Effector memory CD4-positive, alpha-beta T cell (primary cell): ENCODE measurements at regions not wholly inside any gene's neighbourhood (a gene's known extent, or its start where the extent isn't known, plus 50 kb on each side); places are given as distances from the start of the nearest gene placed in this dataset.

Source experiments
- DNase-seq, 3 donors: peaks; one replicate each; pipeline ENCODE4 v3.0.0-alpha.2; 2020
- H3K27ac ChIP-seq: 2 replicates; pipeline ENCODE4 v1.7.0; 2013; ENCODE audit warnings: mild to moderate bottlenecking, low read length, moderate library complexity; ENCODE audit not compliant: insufficient read depth, poor library complexity, severe bottlenecking
- H3K27me3 ChIP-seq: replicated peaks from 2 replicates; pipeline ENCODE4 v1.7.0; 2013; ENCODE audit warnings: mild to moderate bottlenecking, low read length; ENCODE audit not compliant: insufficient read depth, control insufficient read depth, poor library complexity, severe bottlenecking
- H3K36me3 ChIP-seq: 2 replicates; pipeline ENCODE4 v1.7.0; 2013; ENCODE audit warnings: mild to moderate bottlenecking, low read length, moderate library complexity; ENCODE audit not compliant: control insufficient read depth, insufficient read depth
- H3K4me1 ChIP-seq: 2 replicates; pipeline ENCODE4 v1.7.0; 2013; ENCODE audit warnings: low read length, mild to moderate bottlenecking; ENCODE audit not compliant: control insufficient read depth, insufficient read depth, poor library complexity, severe bottlenecking
- H3K4me3 ChIP-seq: 2 replicates; pipeline ENCODE4 v1.7.0; 2013; ENCODE audit warnings: low read length, low read depth, mild to moderate bottlenecking; ENCODE audit not compliant: insufficient read depth, poor library complexity, severe bottlenecking
- H3K9me3 ChIP-seq: 2 replicates; pipeline ENCODE4 v1.7.0; 2013; ENCODE audit warnings: mild to moderate bottlenecking, low read length, moderate library complexity; ENCODE audit not compliant: control insufficient read depth

DNA sequence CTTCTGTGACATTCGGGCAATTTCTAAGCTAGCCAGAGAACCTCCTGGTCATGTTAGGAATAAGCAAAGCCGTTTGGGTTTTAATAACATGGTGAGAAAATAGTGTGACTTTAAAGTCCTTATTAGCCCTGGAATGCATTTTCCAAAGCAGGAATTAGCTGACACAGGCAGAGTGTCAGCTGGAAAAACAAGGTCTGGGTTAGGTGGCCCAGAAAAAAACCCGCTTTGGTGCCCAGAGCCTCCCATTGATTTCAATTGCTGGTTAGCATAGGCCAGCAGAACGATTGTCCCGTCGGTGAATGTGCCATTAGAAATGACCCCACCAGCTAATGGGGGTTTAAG is 62.1 kb upstream of the CPEB4 start:
- Histone ChIP-seq H3K4me1 (peaks cover 4% of the 10 kb centered on the region), H3K27ac (no peak overlapping the region), H3K4me3 (no peak overlapping the region), H3K36me3 (no peaks in the 10 kb centered on the region), H3K9me3 (no peaks in the 10 kb centered on the region), H3K27me3 (no peaks in the 10 kb centered on the region)
- DNase-seq: no peak

DNA sequence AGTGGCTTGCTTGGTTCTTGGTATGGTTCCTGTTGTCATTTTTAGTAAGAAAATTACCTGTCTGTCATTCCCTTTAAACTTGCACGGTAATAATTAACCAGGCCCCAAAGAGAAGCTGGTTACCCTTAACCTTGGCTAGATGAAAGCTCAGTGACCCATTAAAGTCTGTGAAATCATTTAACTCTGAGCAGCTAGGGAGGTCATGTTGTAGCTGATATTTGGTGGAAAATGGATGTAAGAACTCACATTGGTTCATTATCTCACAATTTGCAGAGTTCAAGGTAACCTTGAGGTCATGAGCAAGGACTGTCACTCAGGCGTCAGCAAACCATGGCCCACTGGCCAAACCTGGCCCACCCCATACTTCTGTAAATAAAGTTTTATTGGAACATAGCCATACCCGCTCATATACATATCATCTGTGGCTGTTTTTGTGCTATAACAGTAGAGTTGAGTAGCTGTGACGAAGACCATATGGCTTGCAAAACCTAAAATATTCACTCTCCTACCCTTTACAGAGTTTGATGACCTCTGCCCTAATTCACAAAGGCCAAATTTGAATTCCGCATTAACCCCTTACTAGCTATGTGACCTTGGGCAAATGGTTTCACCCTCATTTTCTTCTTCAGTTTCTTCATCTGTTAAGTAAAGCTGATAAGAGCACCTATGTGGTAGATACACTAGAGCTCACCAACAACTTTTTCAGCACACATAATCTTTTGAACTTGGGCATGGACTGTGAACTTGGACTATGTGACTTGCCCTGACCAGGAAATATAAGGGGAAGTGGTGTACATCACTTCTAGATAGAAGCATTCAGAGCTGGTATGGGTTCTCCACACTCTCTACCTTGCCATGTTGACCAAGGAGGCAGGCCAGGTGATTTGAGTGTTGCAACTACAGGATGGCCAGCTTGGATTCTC is 61.5 kb upstream of the CPEB4 start:
- no peak overlapping the region for H3K4me3 ChIP-seq
- no peaks in the 10 kb centered on the region for H3K4me1 ChIP-seq
- no peak overlapping the region for H3K27ac ChIP-seq
- H3K27me3 ChIP-seq: no peaks in the 10 kb centered on the region
- no peak for DNase-seq
- H3K36me3 ChIP-seq: no peaks in the 10 kb centered on the region
- H3K9me3 ChIP-seq: no peaks in the 10 kb centered on the region

DNA sequence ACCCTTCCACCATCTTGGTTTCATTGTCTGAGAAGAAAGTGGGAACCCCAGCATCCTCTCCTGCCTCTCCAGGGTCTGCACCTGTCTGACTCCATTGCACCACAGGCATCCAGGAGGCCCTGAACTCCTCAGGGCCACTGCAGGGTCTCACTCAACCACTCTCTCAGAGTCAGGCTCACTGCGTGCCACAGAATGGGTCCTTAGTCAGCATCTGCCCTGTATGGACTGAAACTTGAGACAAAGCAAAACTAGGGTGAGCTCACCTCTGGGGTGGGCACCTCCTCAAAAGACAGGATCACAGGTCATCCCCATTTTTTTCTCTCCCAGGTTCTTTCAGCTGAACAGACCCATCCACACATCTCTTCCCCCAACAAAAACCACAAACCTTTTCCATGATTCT is 59.2 kb upstream of the CPEB4 start:
- no peaks in the 10 kb centered on the region for H3K27me3 ChIP-seq
- no peak for DNase-seq
- H3K4me1 ChIP-seq: no peaks in the 10 kb centered on the region
- H3K4me3 ChIP-seq: no peak overlapping the region
- no peaks in the 10 kb centered on the region for H3K36me3 ChIP-seq
- no peak overlapping the region for H3K27ac ChIP-seq
- H3K9me3 ChIP-seq: no peaks in the 10 kb centered on the region

DNA sequence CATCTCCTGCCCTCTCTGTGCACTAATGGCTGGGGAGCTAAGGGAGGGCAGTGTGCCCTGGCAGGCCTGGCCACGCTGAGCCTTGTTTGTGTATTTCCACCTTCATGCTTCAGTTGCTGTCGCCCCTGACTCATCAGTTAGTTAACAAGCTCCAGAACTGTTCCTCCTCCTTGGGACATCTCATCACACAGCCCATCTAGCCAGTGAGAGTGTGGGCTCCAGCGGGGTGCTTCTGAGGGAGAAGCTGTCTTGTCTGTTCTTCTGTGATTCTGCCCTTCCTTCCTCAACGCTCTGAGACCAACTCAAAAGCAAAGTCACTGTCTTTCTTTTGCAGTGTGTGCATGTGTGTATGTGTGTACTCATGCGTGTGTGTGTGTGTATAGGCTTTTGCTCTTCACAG is 58.3 kb upstream of the CPEB4 start:
- Histone ChIP-seq H3K27me3 (no peaks in the 10 kb centered on the region), H3K27ac (no peak overlapping the region), H3K4me1 (no peaks in the 10 kb centered on the region), H3K9me3 (no peaks in the 10 kb centered on the region), H3K36me3 (no peaks in the 10 kb centered on the region), H3K4me3 (no peak overlapping the region)
- DNase-seq: no peak

DNA sequence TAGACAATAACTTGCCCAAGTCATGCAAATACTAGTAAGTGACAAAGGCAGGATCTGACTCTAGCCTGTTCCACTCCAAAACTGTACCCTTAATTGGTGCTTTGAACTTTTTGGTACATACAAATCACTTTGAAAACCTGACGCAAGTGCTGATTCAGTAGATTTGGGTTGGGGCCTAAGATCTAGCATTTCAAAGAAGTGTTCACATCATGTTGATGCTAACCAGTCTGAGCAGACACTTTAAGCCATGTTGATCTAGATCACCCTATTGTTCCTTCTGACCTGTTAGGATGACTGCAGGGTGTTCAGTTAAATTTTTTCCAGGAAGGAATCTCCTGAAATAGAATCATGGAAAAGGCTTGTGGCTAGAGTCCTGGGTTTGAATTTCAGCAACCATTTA is 57.7 kb upstream of the CPEB4 start:
- Histone ChIP-seq H3K9me3 (no peaks in the 10 kb centered on the region), H3K27ac (no peak overlapping the region), H3K27me3 (no peaks in the 10 kb centered on the region), H3K4me3 (no peak overlapping the region), H3K36me3 (no peaks in the 10 kb centered on the region), H3K4me1 (no peaks in the 10 kb centered on the region)
- no peak for DNase-seq

DNA sequence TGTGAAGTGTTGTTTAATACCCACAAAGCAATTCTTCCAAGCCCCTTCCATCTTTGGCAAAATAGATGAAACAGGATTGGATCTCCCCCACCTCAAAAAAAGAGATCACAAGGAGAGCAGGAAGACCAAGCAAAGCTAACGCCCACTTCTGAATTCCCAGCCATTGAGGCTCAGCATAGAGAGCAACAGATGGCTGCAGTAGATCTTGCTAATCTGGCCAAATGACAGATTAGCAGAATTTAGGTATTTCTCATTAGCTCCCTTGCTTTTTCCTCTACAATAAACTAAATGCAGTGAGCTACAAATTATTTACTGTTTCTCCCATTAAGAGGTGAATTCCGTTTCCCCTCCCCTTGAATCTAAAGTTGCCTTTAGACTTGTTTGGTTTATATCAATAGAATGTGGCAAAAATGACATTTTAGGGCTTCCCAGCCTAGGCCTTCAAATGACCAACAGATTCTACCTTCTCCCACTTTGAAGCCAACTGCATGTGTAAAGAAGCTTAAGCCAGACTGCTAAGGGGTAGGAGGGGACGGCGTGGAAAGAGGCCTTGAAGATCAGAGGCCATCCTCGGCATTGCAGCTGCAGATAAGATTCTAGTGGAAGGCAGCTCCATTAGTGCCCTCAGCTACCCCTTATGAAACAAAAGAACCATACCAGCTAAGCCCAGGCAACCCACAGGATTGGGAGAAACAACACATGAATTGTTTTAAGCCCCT is 56.8 kb upstream of the CPEB4 start:
- Histone ChIP-seq H3K4me1 (no peaks in the 10 kb centered on the region), H3K27me3 (no peaks in the 10 kb centered on the region), H3K9me3 (no peaks in the 10 kb centered on the region), H3K4me3 (no peak overlapping the region), H3K36me3 (no peaks in the 10 kb centered on the region), H3K27ac (no peak overlapping the region)
- no peak for DNase-seq

DNA sequence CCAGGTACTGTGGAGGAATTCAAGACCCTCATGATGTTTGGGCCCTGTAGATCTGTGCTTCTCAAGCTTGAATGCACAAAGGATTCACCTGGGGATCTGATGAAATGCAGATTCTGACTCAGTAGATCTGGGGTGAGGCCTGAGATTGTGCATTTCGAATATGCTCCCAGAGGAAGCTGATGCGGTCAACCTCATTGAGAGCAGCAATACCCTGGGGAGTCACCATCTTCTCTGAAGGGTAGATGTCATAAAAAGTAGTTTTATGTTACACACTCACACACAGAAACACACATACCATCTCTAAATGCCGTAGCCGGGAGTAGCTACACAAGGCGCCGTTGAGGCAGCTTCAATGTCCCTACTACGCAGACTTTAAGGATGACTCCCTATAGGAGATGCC is 55.8 kb upstream of the CPEB4 start:
- DNase-seq: no peak
- Histone ChIP-seq H3K36me3 (no peaks in the 10 kb centered on the region), H3K27me3 (no peaks in the 10 kb centered on the region), H3K27ac (no peak overlapping the region), H3K4me3 (no peak overlapping the region), H3K9me3 (no peaks in the 10 kb centered on the region), H3K4me1 (no peaks in the 10 kb centered on the region)

DNA sequence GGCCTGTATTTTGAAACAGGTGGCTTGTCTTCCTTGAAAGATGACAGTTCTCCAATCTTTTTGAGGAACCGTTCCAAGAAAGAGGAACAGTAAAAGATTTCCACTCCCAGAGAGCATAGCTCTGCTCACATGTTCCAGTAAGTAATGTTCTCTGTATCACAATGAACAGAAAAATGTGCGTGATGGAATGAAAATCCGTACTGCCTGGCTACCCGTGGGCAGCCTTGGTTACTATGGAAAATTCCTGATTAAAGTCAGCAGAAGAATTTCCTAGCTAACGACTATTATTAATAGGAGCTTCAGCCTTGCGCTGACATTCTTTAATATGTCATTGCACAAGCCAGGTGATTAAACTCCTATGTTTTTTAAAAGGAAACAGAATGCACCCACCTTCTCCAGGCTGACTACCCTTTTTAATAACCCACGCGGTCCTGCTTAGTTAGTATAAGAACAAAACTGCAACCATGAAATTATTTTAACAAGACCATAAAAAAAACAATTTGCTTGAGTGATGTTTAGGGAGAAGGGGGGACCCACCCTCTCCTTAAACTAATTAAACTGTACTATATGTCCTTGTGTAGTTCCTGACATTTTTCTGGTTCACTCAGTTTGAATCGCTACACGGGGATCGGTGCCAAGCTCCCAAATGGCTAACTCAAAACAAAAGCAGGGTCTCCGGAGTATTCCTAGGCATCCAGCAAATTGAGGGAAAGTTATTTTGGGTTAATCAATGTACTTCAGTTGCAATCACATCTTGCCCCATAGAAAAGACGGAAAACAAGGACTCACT is 54.8 kb upstream of the CPEB4 start:
- no peaks in the 10 kb centered on the region for H3K36me3 ChIP-seq
- no peak overlapping the region for H3K27ac ChIP-seq
- no peak for DNase-seq
- no peaks in the 10 kb centered on the region for H3K4me1 ChIP-seq
- H3K9me3 ChIP-seq: no peaks in the 10 kb centered on the region
- H3K4me3 ChIP-seq: no peak overlapping the region
- no peaks in the 10 kb centered on the region for H3K27me3 ChIP-seq

DNA sequence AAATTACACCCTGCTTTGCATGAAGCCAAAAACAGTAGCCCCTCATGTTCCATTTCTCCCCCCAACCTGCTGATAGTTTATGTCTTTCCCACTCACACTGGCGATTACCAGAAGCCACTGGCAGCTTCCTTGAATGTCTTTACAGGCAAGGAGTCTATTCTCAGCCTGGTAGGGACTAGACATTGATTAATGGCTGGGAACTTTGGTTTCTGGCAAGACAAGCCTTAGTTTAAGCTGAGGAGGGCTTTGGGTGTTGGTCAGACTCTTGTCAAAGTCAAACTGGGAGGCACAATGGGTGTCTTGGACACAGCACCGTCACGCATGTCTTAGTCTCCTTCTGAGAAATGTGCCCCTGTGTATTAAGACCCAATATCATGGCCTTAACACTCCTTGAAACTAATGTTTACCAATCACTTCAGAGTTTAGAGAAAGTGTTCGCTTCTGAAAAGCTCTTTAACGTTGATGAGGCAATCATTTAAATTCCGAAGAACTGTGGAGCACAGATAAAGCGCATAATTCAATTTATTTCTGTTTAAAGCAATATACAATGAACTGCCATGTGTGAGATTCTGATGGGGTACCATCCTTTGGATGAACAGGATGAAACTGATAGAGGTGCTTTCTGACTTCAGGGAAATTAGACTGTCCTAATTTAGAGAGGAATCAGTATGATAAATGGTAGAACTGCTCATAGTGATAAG is 53.9 kb upstream of the CPEB4 start:
- H3K27ac ChIP-seq: no peak overlapping the region
- DNase-seq: no peak

More for the DNA sequence above, 53.9 kb upstream of the CPEB4 start:
- Histone ChIP-seq H3K9me3 (no peaks in the 10 kb centered on the region), H3K36me3 (no peaks in the 10 kb centered on the region), H3K27me3 (no peaks in the 10 kb centered on the region), H3K4me3 (no peak overlapping the region), H3K4me1 (no peaks in the 10 kb centered on the region)
